HEK293 (cell line): ENCODE measurements at regions not wholly inside any gene's neighbourhood (a gene's known extent, or its start where the extent isn't known, plus 50 kb on each side); places are given as distances from the start of the nearest gene placed in this dataset.

Experiments used
- CTCF ChIA-PET: fragments of 350-600 bp; formaldehyde crosslinking; extraction: SDS; loops from one replicate; lab custom pipeline; 2021; ENCODE audit warnings: antibody characterized with exemption; lab: Yijun Ruan, JAX
- POLR2A ChIA-PET: fragments of 300-600 bp; formaldehyde crosslinking; extraction: SDS; loops from one replicate; lab custom pipeline; 2020; ENCODE audit warnings: antibody characterized with exemption, inconsistent platforms; lab: Yijun Ruan, JAX
- H3K27ac ChIP-seq: fragments of 200-500 bp; sonication (Bioruptor generic); 2 replicates; pipeline ENCODE4 v1.5.1; 2014; ENCODE audit warnings: low read depth, low read length, control low read depth, inconsistent platforms; ENCODE audit errors: extremely low read depth
- H3K36me3 ChIP-seq, 2 experiments: fragments of 200-500 bp in 1 of 2; sonication (Bioruptor generic) in 1 of 2; 1 replicate in 1 of 2; 2 replicates in 1 of 2; pipeline ENCODE4 v1.5.1; 2014 to 2017; ENCODE audit warnings: inconsistent platforms in 2 of 2, low read length in 2 of 2; ENCODE audit not compliant: control insufficient read depth in 2 of 2, insufficient read depth in 1 of 2
- H3K4me1 ChIP-seq: fragments of 200-500 bp; sonication (Bioruptor generic); 2 replicates; pipeline ENCODE4 v1.5.1; 2014; ENCODE audit warnings: mild to moderate bottlenecking, low read length, inconsistent platforms; ENCODE audit not compliant: control insufficient read depth, insufficient read depth
- H3K4me3 ChIP-seq: 2 replicates; pipeline ENCODE4 v1.5.1; 2011; ENCODE audit warnings: low read depth, mild to moderate bottlenecking, control low read depth, low read length, moderate library complexity
- H3K9me3 ChIP-seq: fragments of 200-500 bp; sonication (Bioruptor generic); 2 replicates; pipeline ENCODE4 v1.5.1; 2014; ENCODE audit warnings: low read depth, low read length, inconsistent platforms; ENCODE audit not compliant: control insufficient read depth, insufficient read depth
- KLF10 ChIP-seq: fragments of 450-650 bp; IDR thresholded peaks from 2 replicates; pipeline ENCODE4 v1.5.1; 2018; ENCODE audit warnings: missing biosample characterization, mild to moderate bottlenecking, missing genetic modification characterization
- KLF9 ChIP-seq: fragments of 450-650 bp; formaldehyde crosslinking; IDR thresholded peaks from 2 replicates; pipeline ENCODE4 v1.5.1; 2016; ENCODE audit warnings: missing biosample characterization, missing genetic modification characterization, low read depth
- MEIS1 ChIP-seq: sonication (generic); formaldehyde crosslinking; IDR thresholded peaks from 2 replicates; pipeline ENCODE4 v1.8.1; 2022; ENCODE audit warnings: missing genetic modification reagents, mild to moderate bottlenecking, borderline replicate concordance
- PRDM1 ChIP-seq: fragments of 450-650 bp; formaldehyde crosslinking; IDR thresholded peaks from 2 replicates; pipeline ENCODE4; 2016; ENCODE audit warnings: missing biosample characterization, missing genetic modification characterization
- RBAK ChIP-seq: fragments of 450-650 bp; formaldehyde crosslinking; IDR thresholded peaks from 2 replicates; pipeline ENCODE4 v1.5.1; 2016; ENCODE audit warnings: missing biosample characterization, missing genetic modification characterization
- SCRT1 ChIP-seq: fragments of 450-650 bp; formaldehyde crosslinking; IDR thresholded peaks from 2 replicates; pipeline ENCODE4 v1.5.1; 2016; ENCODE audit warnings: missing biosample characterization, missing genetic modification characterization, borderline replicate concordance
- SCRT2 ChIP-seq: fragments of 450-650 bp; formaldehyde crosslinking; IDR thresholded peaks from 2 replicates; pipeline ENCODE4 v1.5.1; 2016; ENCODE audit warnings: missing biosample characterization, missing genetic modification characterization
- SETDB1 ChIP-seq: IDR thresholded peaks from one replicate; pipeline ENCODE4 v1.6.1; 2017; ENCODE audit warnings: mild to moderate bottlenecking, low read length, moderate library complexity, mixed read lengths; ENCODE audit not compliant: insufficient read length
- ZBTB21 ChIP-seq: fragments of 450-650 bp; formaldehyde crosslinking; IDR thresholded peaks from 2 replicates; pipeline ENCODE4 v1.5.1; 2017; ENCODE audit warnings: missing biosample characterization, missing genetic modification characterization
- ZNF114 ChIP-seq: fragments of 450-650 bp; formaldehyde crosslinking; IDR thresholded peaks from 2 replicates; pipeline ENCODE4 v1.5.0; 2017; ENCODE audit warnings: missing biosample characterization, missing genetic modification characterization
- ZNF140 ChIP-seq: fragments of 450-650 bp; formaldehyde crosslinking; IDR thresholded peaks from 2 replicates; pipeline ENCODE4 v1.5.1; 2016; ENCODE audit warnings: missing biosample characterization, missing genetic modification characterization
- ZNF302 ChIP-seq: fragments of 450-650 bp; formaldehyde crosslinking; IDR thresholded peaks from 2 replicates; pipeline ENCODE4 v1.5.1; 2016; ENCODE audit warnings: missing biosample characterization, missing genetic modification characterization, low read depth
- ZNF37A ChIP-seq: fragments of 450-650 bp; IDR thresholded peaks from 2 replicates; pipeline ENCODE4 v1.5.1; 2018; ENCODE audit warnings: missing biosample characterization, missing genetic modification characterization
- ZNF426 ChIP-seq: fragments of 450-650 bp; formaldehyde crosslinking; IDR thresholded peaks from 2 replicates; pipeline ENCODE4 v1.5.1; 2017; ENCODE audit warnings: missing biosample characterization, missing genetic modification characterization, mild to moderate bottlenecking, inconsistent platforms, moderate library complexity
- ZNF433 ChIP-seq: fragments of 450-650 bp; formaldehyde crosslinking; IDR thresholded peaks from 2 replicates; pipeline ENCODE4 v1.5.1; 2016; ENCODE audit warnings: missing biosample characterization, missing genetic modification characterization, low read depth
- ZNF514 ChIP-seq: fragments of 450-650 bp; formaldehyde crosslinking; IDR thresholded peaks from 2 replicates; pipeline ENCODE4 v1.5.1; 2016; ENCODE audit warnings: missing biosample characterization, missing genetic modification characterization
- ZNF529 ChIP-seq: fragments of 450-650 bp; formaldehyde crosslinking; IDR thresholded peaks from 2 replicates; pipeline ENCODE4 v1.5.1; 2017; ENCODE audit warnings: missing genetic modification characterization, missing biosample characterization; ENCODE audit not compliant: insufficient replicate concordance
- ZNF530 ChIP-seq: fragments of 450-650 bp; formaldehyde crosslinking; IDR thresholded peaks from 2 replicates; pipeline ENCODE4 v1.5.1; 2016; ENCODE audit warnings: low read depth, missing biosample characterization, missing genetic modification characterization
- ZNF544 ChIP-seq: fragments of 450-650 bp; formaldehyde crosslinking; IDR thresholded peaks from 2 replicates; pipeline ENCODE4 v1.5.0; 2017; ENCODE audit warnings: missing biosample characterization, missing genetic modification characterization
- ZNF548 ChIP-seq: fragments of 450-650 bp; formaldehyde crosslinking; IDR thresholded peaks from 2 replicates; pipeline ENCODE4 v1.5.1; 2016; ENCODE audit warnings: missing biosample characterization, missing genetic modification characterization
- ZNF560 ChIP-seq: fragments of 450-650 bp; formaldehyde crosslinking; IDR thresholded peaks from 2 replicates; pipeline ENCODE4 v1.5.1; 2017; ENCODE audit warnings: missing biosample characterization, missing genetic modification characterization, borderline replicate concordance
- ZNF600 ChIP-seq: fragments of 450-650 bp; formaldehyde crosslinking; IDR thresholded peaks from 2 replicates; pipeline ENCODE4 v1.5.1; 2016; ENCODE audit warnings: missing biosample characterization, missing genetic modification characterization
- ZNF623 ChIP-seq: fragments of 450-650 bp; formaldehyde crosslinking; IDR thresholded peaks from 2 replicates; pipeline ENCODE4 v1.5.1; 2016; ENCODE audit warnings: missing biosample characterization, missing genetic modification characterization
- ZNF654 ChIP-seq: fragments of 450-650 bp; formaldehyde crosslinking; IDR thresholded peaks from 2 replicates; pipeline ENCODE4 v1.5.1; 2016; ENCODE audit warnings: low read depth, missing biosample characterization, missing genetic modification characterization
- ZNF660 ChIP-seq: fragments of 450-650 bp; IDR thresholded peaks from 2 replicates; pipeline ENCODE4 v1.5.1; 2018; ENCODE audit warnings: missing biosample characterization, mild to moderate bottlenecking, missing genetic modification characterization
- ZNF701 ChIP-seq: fragments of 450-650 bp; formaldehyde crosslinking; IDR thresholded peaks from 2 replicates; pipeline ENCODE4 v1.5.1; 2016; ENCODE audit warnings: missing biosample characterization, missing genetic modification characterization
- ZNF768 ChIP-seq: fragments of 450-650 bp; formaldehyde crosslinking; IDR thresholded peaks from 2 replicates; pipeline ENCODE4 v1.5.1; 2018; ENCODE audit warnings: missing biosample characterization, mild to moderate bottlenecking, missing genetic modification characterization
- ZSCAN30 ChIP-seq: fragments of 450-650 bp; IDR thresholded peaks from 2 replicates; pipeline ENCODE4 v1.5.1; 2018; ENCODE audit warnings: missing biosample characterization, mild to moderate bottlenecking, missing genetic modification characterization, moderate library complexity
- ZXDB ChIP-seq: fragments of 450-650 bp; formaldehyde crosslinking; IDR thresholded peaks from 2 replicates; pipeline ENCODE4 v1.5.1; 2016; ENCODE audit warnings: missing biosample characterization, missing genetic modification characterization
- TF ChIP-seq, protein P1 (sequence below): fragments of 450-650 bp; IDR thresholded peaks from 2 replicates; pipeline ENCODE4 v1.5.1; 2018; ENCODE audit warnings: missing biosample characterization, mild to moderate bottlenecking, missing genetic modification characterization
- TF ChIP-seq, protein P2 (sequence below): fragments of 450-650 bp; formaldehyde crosslinking; IDR thresholded peaks from 2 replicates; pipeline ENCODE4 v1.5.1; 2016; ENCODE audit warnings: missing biosample characterization, missing genetic modification characterization
- TF ChIP-seq, protein P3 (sequence below): fragments of 450-650 bp; formaldehyde crosslinking; IDR thresholded peaks from 2 replicates; pipeline ENCODE4 v1.5.1; 2016; ENCODE audit warnings: missing biosample characterization, missing genetic modification characterization

DNA sequence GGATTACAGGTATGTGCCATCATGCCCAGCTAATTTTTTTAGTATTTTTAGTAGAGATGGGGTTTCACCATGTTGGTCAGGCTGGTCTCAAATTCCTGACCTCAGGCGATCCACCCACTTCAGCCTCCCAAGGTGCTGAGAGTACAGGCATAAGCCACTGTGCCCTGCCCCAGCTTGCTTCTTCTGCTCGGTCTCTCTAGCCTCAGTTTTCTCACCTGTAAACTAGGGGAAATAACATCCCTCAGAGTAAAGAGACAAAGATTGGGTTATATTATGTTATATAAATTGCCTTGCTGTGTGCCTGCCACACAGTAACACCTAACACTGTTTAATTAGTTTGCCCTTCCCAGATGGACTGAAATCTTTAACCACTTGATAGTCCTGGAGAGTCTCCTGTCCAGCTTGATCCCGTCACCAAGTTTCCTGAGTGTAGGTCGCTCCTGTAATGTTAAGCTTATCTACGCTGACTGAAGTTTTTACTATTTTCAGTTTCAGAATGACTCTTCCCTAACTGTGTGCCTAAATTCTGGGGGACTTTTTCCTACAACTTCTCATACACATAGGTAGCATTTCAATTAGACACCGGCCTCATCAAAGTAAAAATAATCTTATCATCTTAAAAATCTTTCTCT lies 412.7 kb upstream of the TENM3 start:
- CTCF ChIA-PET = no interaction called here
- no peak overlapping the region for H3K27ac ChIP-seq

DNA sequence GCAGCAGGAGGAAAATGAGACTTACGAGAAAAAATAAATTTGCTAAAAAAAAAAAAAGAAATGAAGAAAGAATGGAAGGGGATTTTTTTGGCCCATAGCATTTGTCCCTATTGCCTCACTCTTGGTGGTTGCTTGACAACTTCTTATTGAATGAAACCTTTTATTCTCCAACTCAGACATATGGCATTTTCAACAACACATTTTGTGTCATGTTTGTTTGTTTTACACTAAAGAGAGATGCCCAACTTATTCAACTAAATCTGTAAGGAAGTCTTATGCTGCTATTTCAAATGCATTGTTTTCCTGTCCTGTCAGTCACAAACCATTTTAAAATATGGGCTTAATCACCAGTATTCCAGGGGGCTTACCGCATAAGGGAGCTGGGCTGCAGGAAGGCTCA lies 409.1 kb upstream of the TENM3 start:
- CTCF ChIA-PET = no interaction called here
- Histone ChIP-seq H3K4me1 (no peaks in the 10 kb centered on the region), H3K36me3 (no peaks in the 10 kb centered on the region), H3K4me3 (no peak overlapping the region), H3K9me3 (no peaks in the 10 kb centered on the region), H3K27ac (no peak overlapping the region)
- TF ChIP-seq ZNF548 (tag by site-specific recombination) (no peak), ZNF701 (tag by site-specific recombination) (no peak), MEIS1 (no peak), ZNF140 (tag by site-specific recombination) (no peak), ZNF529 (tag by site-specific recombination) (no peak), ZNF654 (tag by site-specific recombination) (no peak), ZBTB21 (tag by site-specific recombination) (no peak), ZNF433 (tag by site-specific recombination) (no peak), ZNF768 (tag by site-specific recombination) (no peak), ZNF114 (no peak), SCRT2 (tag by site-specific recombination) (no peak)
- POLR2A ChIA-PET = no interaction called here

More for the DNA sequence above, 412.7 kb upstream of the TENM3 start:
- no peaks in the 10 kb centered on the region for H3K9me3 ChIP-seq
- POLR2A ChIA-PET = no interaction called here
- no peak overlapping the region for H3K4me3 ChIP-seq
- H3K4me1 ChIP-seq = no peaks in the 10 kb centered on the region
- H3K36me3 ChIP-seq = no peaks in the 10 kb centered on the region
- TF ChIP-seq ZXDB (tag by site-specific recombination) (no peak), SCRT1 (tag by site-specific recombination) (no peak), ZNF623 (tag by site-specific recombination) (no peak), KLF9 (tag by site-specific recombination) (no peak), ZNF544 (tag by site-specific recombination) (no peak), ZNF600 (tag by site-specific recombination) (no peak)

GRCh38 chr4:181835348-181835747 lies 407.9 kb upstream of the TENM3 start:
- Histone ChIP-seq H3K27ac (no peak overlapping the region), H3K4me1 (no peaks in the 10 kb centered on the region), H3K9me3 (no peaks in the 10 kb centered on the region), H3K36me3 (no peaks in the 10 kb centered on the region), H3K4me3 (no peak overlapping the region)
- CTCF ChIA-PET = no interaction called here
- POLR2A ChIA-PET = no interaction called here
- TF ChIP-seq, protein P1, sequence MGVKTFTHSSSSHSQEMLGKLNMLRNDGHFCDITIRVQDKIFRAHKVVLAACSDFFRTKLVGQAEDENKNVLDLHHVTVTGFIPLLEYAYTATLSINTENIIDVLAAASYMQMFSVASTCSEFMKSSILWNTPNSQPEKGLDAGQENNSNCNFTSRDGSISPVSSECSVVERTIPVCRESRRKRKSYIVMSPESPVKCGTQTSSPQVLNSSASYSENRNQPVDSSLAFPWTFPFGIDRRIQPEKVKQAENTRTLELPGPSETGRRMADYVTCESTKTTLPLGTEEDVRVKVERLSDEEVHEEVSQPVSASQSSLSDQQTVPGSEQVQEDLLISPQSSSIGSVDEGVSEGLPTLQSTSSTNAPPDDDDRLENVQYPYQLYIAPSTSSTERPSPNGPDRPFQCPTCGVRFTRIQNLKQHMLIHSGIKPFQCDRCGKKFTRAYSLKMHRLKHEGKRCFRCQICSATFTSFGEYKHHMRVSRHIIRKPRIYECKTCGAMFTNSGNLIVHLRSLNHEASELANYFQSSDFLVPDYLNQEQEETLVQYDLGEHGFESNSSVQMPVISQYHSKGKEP (tag by site-specific recombination) = no peak
- TF ChIP-seq ZNF37A (tag by site-specific recombination) (no peak), ZNF302 (tag by site-specific recombination) (no peak), ZNF426 (no peak), ZNF530 (tag by site-specific recombination) (no peak), KLF10 (tag by site-specific recombination) (no peak), ZNF560 (tag by site-specific recombination) (no peak), ZXDB (tag by site-specific recombination) (no peak), ZNF660 (tag by site-specific recombination) (no peak), PRDM1 (tag by site-specific recombination) (no peak), ZSCAN30 (no peak), ZNF514 (tag by site-specific recombination) (no peak), RBAK (no peak), SETDB1 (no peak)
- TF ChIP-seq, protein P2, sequence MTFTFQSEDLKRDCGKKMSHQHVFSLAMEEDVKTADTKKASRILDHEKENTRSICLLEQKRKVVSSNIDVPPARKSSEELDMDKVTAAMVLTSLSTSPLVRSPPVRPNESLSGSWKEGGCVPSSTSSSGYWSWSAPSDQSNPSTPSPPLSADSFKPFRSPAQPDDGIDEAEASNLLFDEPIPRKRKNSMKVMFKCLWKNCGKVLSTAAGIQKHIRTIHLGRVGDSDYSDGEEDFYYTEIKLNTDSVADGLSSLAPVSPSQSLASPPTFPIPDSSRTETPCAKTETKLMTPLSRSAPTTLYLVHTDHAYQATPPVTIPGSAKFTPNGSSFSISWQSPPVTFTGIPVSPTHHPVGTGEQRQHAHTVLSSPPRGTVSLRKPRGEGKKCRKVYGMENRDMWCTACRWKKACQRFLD (tag by site-specific recombination) = no peak
- TF ChIP-seq, protein P3, sequence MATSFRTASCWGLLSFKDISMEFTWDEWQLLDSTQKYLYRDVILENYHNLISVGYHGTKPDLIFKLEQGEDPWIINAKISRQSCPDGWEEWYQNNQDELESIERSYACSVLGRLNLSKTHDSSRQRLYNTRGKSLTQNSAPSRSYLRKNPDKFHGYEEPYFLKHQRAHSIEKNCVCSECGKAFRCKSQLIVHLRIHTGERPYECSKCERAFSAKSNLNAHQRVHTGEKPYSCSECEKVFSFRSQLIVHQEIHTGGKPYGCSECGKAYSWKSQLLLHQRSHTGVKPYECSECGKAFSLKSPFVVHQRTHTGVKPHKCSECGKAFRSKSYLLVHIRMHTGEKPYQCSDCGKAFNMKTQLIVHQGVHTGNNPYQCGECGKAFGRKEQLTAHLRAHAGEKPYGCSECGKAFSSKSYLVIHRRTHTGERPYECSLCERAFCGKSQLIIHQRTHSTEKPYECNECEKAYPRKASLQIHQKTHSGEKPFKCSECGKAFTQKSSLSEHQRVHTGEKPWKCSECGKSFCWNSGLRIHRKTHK = no peak
